GM12892 (cell line): ENCODE measurements at regions not wholly inside any gene's neighbourhood (a gene's known extent, or its start where the extent isn't known, plus 50 kb on each side); places are given as distances from the start of the nearest gene placed in this dataset.

Experiments used
- POLR2A ChIP-seq: IDR thresholded peaks from 2 replicates; pipeline ENCODE4 v1.6.1; 2011; ENCODE audit warnings: low read depth, low read length, control low read depth
- POLR2AphosphoS5 ChIP-seq: IDR thresholded peaks from 2 replicates; pipeline ENCODE4 v1.6.1; 2011; ENCODE audit warnings: low read depth, low read length, control low read depth

- TF ChIP-seq POLR2A = no peak
- TF ChIP-seq POLR2AphosphoS5 = no peak
Measured at GRCh38 chr15:92272106-92272505, 121.6 kb upstream of the ST8SIA2 start.
